ENCODE measurements at regions not wholly inside any gene's neighbourhood (a gene's known extent, or its start where the extent isn't known, plus 50 kb on each side); places are given as distances from the start of the nearest gene placed in this dataset.

DNA sequence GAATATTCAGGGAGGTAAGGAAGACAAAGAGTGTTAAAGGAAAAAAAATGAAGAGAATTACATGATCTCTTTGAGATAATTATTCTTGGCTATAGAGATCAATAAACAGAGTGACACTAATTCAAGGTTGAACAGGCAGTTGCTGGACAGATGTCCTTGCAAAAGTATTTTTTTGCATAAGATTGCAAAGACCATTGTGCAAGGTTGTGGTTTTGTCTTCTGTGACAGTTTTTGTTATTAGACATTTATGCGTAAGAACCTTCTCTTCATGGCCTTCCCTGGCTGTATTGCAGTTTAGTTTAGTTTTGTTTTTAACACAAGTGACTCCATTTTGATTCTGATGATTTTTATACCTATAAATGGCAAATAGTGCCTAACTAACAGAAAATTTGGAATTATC lies 682.8 kb upstream of the ARPP21 start:
- CTCF ChIA-PET: no interaction called here
- TF ChIP-seq, protein P1, sequence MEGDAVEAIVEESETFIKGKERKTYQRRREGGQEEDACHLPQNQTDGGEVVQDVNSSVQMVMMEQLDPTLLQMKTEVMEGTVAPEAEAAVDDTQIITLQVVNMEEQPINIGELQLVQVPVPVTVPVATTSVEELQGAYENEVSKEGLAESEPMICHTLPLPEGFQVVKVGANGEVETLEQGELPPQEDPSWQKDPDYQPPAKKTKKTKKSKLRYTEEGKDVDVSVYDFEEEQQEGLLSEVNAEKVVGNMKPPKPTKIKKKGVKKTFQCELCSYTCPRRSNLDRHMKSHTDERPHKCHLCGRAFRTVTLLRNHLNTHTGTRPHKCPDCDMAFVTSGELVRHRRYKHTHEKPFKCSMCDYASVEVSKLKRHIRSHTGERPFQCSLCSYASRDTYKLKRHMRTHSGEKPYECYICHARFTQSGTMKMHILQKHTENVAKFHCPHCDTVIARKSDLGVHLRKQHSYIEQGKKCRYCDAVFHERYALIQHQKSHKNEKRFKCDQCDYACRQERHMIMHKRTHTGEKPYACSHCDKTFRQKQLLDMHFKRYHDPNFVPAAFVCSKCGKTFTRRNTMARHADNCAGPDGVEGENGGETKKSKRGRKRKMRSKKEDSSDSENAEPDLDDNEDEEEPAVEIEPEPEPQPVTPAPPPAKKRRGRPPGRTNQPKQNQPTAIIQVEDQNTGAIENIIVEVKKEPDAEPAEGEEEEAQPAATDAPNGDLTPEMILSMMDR (IDR thresholded peaks at IDR 0.05; ENCODE audit: control extremely low read depth, extremely low read depth, low read depth, missing control alignments): no peak
- DNase-seq (ENCODE audit: extremely low spot score): no peak
- POLR2A ChIA-PET: no interaction called here

DNA sequence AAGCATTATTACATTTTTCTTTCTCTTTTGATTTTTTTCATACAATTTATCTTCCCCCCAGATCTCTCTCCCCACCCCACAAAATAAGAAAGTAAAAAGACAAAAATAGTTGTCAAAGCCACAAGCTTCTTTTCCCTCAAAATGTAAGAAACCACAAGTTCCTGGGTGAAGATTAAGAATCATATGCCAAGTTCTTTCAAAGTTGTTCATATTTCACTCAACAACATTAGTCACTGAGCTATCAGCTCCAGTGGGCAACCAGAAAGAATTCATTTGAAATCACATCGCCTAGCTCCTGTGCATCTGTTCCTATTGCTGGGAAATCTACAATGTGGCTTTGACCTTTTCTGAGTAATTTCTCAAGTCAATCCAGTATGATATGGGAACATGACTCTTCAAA lies 681.6 kb upstream of the ARPP21 start:
- TF ChIP-seq, protein P1 (IDR thresholded peaks at IDR 0.05; ENCODE audit: control extremely low read depth, extremely low read depth, low read depth, missing control alignments): no peak
- no peak for DNase-seq (ENCODE audit: extremely low spot score)
- CTCF ChIA-PET: no interaction called here
- POLR2A ChIA-PET: no interaction called here

DNA sequence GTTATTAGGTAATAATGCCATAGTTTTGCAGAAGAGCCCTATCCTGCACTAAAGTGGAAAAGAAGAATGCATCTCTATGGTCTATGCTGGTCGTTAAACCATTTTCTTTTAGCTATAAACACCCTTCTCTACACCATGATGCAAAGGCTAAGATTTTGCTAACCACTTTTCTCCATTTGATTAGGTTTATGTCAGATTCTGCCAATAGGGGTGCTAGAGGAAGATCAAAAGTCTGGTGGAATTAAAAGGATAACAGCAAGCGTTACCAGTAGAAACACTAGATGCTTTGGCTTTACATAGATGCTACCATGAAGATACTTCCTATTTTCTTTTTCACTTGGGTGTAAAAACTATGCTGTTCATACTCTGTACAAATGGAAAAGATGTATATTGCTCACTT lies 669.8 kb upstream of the ARPP21 start:
- POLR2A ChIA-PET: no interaction called here
- TF ChIP-seq, protein P1 (IDR thresholded peaks at IDR 0.05; ENCODE audit: control extremely low read depth, extremely low read depth, low read depth, missing control alignments): no peak
- DNase-seq (ENCODE audit: extremely low spot score): no peak
- CTCF ChIA-PET: no interaction called here

DNA sequence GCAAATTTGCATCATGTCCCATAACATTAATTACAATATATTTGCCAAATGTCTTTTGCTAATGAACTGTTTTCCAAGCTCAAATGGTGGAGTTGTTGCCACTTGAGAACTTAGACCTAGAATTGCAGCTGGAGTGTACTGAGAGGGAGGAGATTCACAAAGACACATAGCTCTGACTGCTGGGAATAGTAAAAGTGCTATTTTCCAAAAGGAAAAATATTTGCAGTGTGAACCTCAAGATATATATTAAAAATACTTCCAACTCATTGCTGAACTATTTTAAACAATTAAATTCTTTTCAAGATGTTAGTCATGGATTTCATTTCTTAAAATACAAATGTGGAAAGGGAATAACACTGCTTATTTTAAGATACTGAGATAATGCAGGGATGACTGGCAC lies 666.8 kb upstream of the ARPP21 start:
- ChIA-PET POLR2A (no interaction called here), CTCF (interaction anchor here (2.3 to 2.7 kb wide), 2 partner anchors 9 to 17 kb away, joined by 7 to 8 read pairs; no protein-coding TSS in a partner anchor)
- no peak for DNase-seq (ENCODE audit: extremely low spot score)
- TF ChIP-seq, protein P1 (IDR thresholded peaks at IDR 0.05; ENCODE audit: control extremely low read depth, extremely low read depth, low read depth, missing control alignments): no peak

DNA sequence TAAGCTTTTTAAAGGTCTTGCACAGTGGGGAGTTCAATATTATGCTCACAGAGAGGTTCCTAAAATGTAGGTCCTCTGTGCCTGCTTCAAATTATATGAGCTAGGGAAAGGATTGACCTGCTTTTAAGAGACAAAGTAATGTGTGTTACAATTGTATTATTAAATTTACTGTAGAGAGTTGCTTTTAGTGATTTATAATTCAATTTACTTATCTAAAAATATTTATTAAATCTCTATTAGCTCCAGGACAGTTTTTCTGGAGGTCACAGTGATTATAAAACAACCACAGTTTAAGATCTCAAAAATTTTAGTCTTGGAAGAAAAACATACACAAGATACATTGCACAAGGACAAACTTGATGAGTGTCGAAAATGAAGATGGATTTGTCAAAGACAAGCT lies 665.7 kb upstream of the ARPP21 start:
- TF ChIP-seq, protein P1 (IDR thresholded peaks at IDR 0.05; ENCODE audit: control extremely low read depth, extremely low read depth, low read depth, missing control alignments): no peak
- ChIA-PET POLR2A (no interaction called here), CTCF (interaction anchor here (2.7 kb wide), 1 partner anchor 10 kb away, joined by 8 read pairs; no protein-coding TSS in a partner anchor)
- DNase-seq (ENCODE audit: extremely low spot score): no peak

DNA sequence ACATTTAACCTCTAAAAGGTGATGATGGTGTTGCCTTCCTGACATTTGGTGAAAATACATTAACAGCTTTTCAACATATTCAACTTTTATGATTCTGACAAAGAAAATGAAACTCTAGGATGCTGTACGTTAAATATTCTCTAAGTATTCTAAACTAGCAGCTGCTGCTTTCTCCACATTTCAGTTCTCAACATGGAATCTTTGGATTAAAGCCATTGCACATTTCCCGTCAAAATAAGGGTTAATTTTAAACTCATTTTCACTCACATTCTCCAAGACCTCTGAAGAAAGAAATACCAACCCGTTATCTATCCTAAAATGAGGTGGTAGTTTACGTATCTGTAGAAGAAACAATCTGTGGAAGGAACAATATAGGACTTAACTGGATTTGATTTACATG lies 655.7 kb upstream of the ARPP21 start:
- TF ChIP-seq, protein P1 (IDR thresholded peaks at IDR 0.05; ENCODE audit: control extremely low read depth, extremely low read depth, low read depth, missing control alignments): no peak
- CTCF ChIA-PET: no interaction called here

DNA sequence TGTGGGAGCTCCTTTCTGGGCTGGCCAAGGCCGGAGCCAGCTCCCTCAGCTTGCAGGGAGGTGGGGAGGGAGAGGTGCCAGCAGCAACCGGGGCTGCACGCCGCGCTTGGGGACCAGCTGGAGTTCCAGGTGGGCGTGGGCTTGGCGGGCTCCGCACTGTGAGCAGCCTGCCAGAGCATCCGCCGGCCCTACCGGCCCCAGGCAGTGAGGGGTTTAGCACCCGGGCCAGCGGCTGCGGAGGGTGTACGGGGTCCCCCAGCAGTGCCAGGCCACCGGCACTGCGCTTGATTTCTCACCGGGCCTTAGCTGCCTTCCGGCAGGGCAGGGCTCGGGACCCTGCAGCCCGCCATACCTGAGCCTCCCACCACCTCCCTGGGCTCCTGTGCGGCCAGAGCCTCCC lies 651.0 kb upstream of the ARPP21 start:
- TF ChIP-seq, protein P1 (IDR thresholded peaks at IDR 0.05; ENCODE audit: control extremely low read depth, extremely low read depth, low read depth, missing control alignments): no peak
- DNase-seq (ENCODE audit: extremely low spot score): no peak
- CTCF ChIA-PET: interaction anchor here (2.4 kb wide), 1 partner anchor 17 kb away, joined by 7 read pairs; no protein-coding TSS in a partner anchor
- POLR2A ChIA-PET: no interaction called here

More for the DNA sequence above, 655.7 kb upstream of the ARPP21 start:
- DNase-seq (ENCODE audit: extremely low spot score): no peak
- POLR2A ChIA-PET: no interaction called here
